WTC11 (cell line): ENCODE measurements at regions not wholly inside any gene's neighbourhood (a gene's known extent, or its start where the extent isn't known, plus 50 kb on each side); places are given as distances from the start of the nearest gene placed in this dataset.

ENCODE experiments used
- ATAC-seq: fragments of 200-7000 bp; cut with Tn5 transposase; 2 replicates; pipeline ENCODE4 v1.10.0; 2021; ENCODE audit warnings: mild to moderate bottlenecking, moderate library complexity
- CTCF ChIA-PET: fragments of 300-600 bp; sonication (Branson Sonifier 250); formaldehyde crosslinking; loops from one replicate; lab custom pipeline; 2021; ENCODE audit warnings: antibody characterized with exemption; lab: Charles Lee
- POLR2A ChIA-PET: fragments of 350-600 bp; sonication (Branson Sonifier 250); formaldehyde crosslinking; loops from one replicate; lab custom pipeline; 2021; ENCODE audit warnings: antibody characterized with exemption; lab: Charles Lee
- DNase-seq: peaks from one replicate; pipeline ENCODE4 v3.0.0; 2021; ENCODE audit warnings: low spot score
- H3K27ac Mint-ChIP-seq: 2 replicates; pipeline ENCODE4 v1.8.0; 2021; ENCODE audit warnings: mixed read lengths
- H3K27me3 Mint-ChIP-seq: 2 replicates; pipeline ENCODE4 v1.8.0; 2021; ENCODE audit warnings: low read depth, mild to moderate bottlenecking, moderate library complexity, mixed read lengths
- H3K36me3 Mint-ChIP-seq: 2 replicates; pipeline ENCODE4 v1.8.0; 2021; ENCODE audit warnings: mixed read lengths
- H3K4me1 Mint-ChIP-seq: 2 replicates; pipeline ENCODE4 v1.8.0; 2022; ENCODE audit warnings: mixed read lengths
- H3K4me3 Mint-ChIP-seq: 2 replicates; pipeline ENCODE4 v1.8.0; 2021; ENCODE audit warnings: mild to moderate bottlenecking, moderate library complexity, mixed read lengths
- H3K9me3 Mint-ChIP-seq: 2 replicates; pipeline ENCODE4 v1.8.0; 2021; ENCODE audit warnings: mixed read lengths
- AFF4 ChIP-seq: sonication (generic); formaldehyde crosslinking; IDR thresholded peaks from 2 replicates; pipeline ENCODE4 v1.8.1; 2023; ENCODE audit warnings: mild to moderate bottlenecking, missing genetic modification reagents, borderline replicate concordance
- CBFB ChIP-seq: sonication (generic); formaldehyde crosslinking; IDR thresholded peaks from 2 replicates; pipeline ENCODE4 v1.8.1; 2022; ENCODE audit warnings: mild to moderate bottlenecking, low read depth, missing genetic modification reagents
- ETV6 ChIP-seq: sonication (generic); formaldehyde crosslinking; IDR thresholded peaks from 2 replicates; pipeline ENCODE4 v1.8.1; 2022; ENCODE audit warnings: mild to moderate bottlenecking, missing genetic modification reagents
- FOXP1 ChIP-seq: sonication (generic); formaldehyde crosslinking; IDR thresholded peaks from 2 replicates; pipeline ENCODE4 v1.8.0; 2022; ENCODE audit warnings: missing genetic modification reagents, mild to moderate bottlenecking, moderate library complexity, borderline replicate concordance
- FOXP4 ChIP-seq: sonication (generic); formaldehyde crosslinking; IDR thresholded peaks from 2 replicates; pipeline ENCODE4 v1.8.0; 2022; ENCODE audit warnings: mild to moderate bottlenecking, missing genetic modification reagents
- GTF2I ChIP-seq: fragments of 250-450 bp; sonication (Bioruptor Pico); conservative IDR thresholded peaks from 2 replicates; pipeline ENCODE4 v1.4.0; 2021; ENCODE audit warnings: mild to moderate bottlenecking
- HMGA2 ChIP-seq: fragments of 250-450 bp; sonication (Bioruptor Pico); IDR thresholded peaks from 2 replicates; pipeline ENCODE4 v1.4.0; 2021; ENCODE audit warnings: mild to moderate bottlenecking, moderate library complexity
- IRF2 ChIP-seq: sonication (generic); formaldehyde crosslinking; IDR thresholded peaks from 2 replicates; pipeline ENCODE4 v1.8.0; 2022; ENCODE audit warnings: low read depth, missing genetic modification reagents, borderline replicate concordance
- JAZF1 ChIP-seq: fragments of 250-450 bp; sonication (Bioruptor Pico); IDR thresholded peaks from 2 replicates; pipeline ENCODE4 v1.9.0; 2021; ENCODE audit warnings: moderate library complexity, mild to moderate bottlenecking, inconsistent platforms
- MLX ChIP-seq: sonication (generic); formaldehyde crosslinking; IDR thresholded peaks from 2 replicates; pipeline ENCODE4 v1.8.1; 2023; ENCODE audit warnings: mild to moderate bottlenecking, missing genetic modification reagents, moderate library complexity
- NFE2L1 ChIP-seq: sonication (generic); formaldehyde crosslinking; IDR thresholded peaks from 2 replicates; pipeline ENCODE4 v1.8.1; 2023; ENCODE audit warnings: missing genetic modification reagents
- STAT6 ChIP-seq: sonication (generic); formaldehyde crosslinking; conservative IDR thresholded peaks from 2 replicates; pipeline ENCODE4 v1.8.1; 2023; ENCODE audit warnings: mild to moderate bottlenecking, low read depth, missing genetic modification reagents, moderate library complexity
- TP53 ChIP-seq: sonication (generic); formaldehyde crosslinking; IDR thresholded peaks from 2 replicates; pipeline ENCODE4 v1.8.1; 2023; ENCODE audit warnings: mild to moderate bottlenecking, missing genetic modification reagents
- USF2 ChIP-seq: sonication (generic); formaldehyde crosslinking; IDR thresholded peaks from 2 replicates; pipeline ENCODE4 v1.8.1; 2023; ENCODE audit warnings: mild to moderate bottlenecking, missing genetic modification reagents, moderate library complexity
- ZNF121 ChIP-seq: sonication (generic); formaldehyde crosslinking; IDR thresholded peaks from 2 replicates; pipeline ENCODE4 v1.8.0; 2023; ENCODE audit warnings: missing genetic modification reagents
- ZNF263 ChIP-seq: sonication (generic); formaldehyde crosslinking; IDR thresholded peaks from 2 replicates; pipeline ENCODE4 v1.8.1; 2022; ENCODE audit warnings: low read depth, mild to moderate bottlenecking, moderate library complexity, missing genetic modification reagents
- ZNF317 ChIP-seq: sonication (generic); formaldehyde crosslinking; IDR thresholded peaks from 2 replicates; pipeline ENCODE4 v1.8.1; 2023; ENCODE audit warnings: low read depth, mild to moderate bottlenecking, moderate library complexity, missing genetic modification reagents, borderline replicate concordance
- TF ChIP-seq, protein P1 (sequence below): fragments of 250-450 bp; sonication (Bioruptor Pico); IDR thresholded peaks from 2 replicates; pipeline ENCODE4 v1.9.0; 2021; ENCODE audit warnings: mild to moderate bottlenecking
- TF ChIP-seq, protein P2 (sequence below): sonication (generic); formaldehyde crosslinking; IDR thresholded peaks from 2 replicates; pipeline ENCODE4 v1.8.0; 2022; ENCODE audit warnings: missing genetic modification reagents
- TF ChIP-seq, protein P3 (sequence below): sonication (generic); formaldehyde crosslinking; IDR thresholded peaks from 2 replicates; pipeline ENCODE4 v1.8.0; 2022; ENCODE audit warnings: mild to moderate bottlenecking, missing genetic modification reagents

DNA sequence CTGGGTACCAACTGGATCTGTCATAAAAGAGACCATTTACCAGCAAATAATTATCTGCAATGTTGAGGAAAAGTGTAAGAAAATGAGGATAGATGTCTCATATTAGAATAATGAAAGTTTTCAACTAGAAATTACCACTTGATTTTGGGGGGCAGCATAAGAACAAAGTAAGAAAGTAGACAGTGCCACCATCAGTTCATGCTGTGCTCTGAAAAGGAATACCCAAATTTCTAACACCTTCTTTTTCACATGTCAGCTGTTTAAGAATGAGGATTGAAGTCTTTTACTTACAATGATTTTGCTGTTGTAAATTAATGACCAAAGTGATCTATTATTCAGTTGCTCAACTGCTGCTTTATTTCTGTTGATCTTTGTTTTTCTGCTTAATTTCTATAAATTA, 578.3 kb downstream of the ETV1 start:
- Mint-ChIP-seq H3K9me3 (no peaks in the 10 kb centered on the region), H3K4me3 (no peak overlapping the region), H3K4me1 (no peaks in the 10 kb centered on the region), H3K27ac (no peak overlapping the region), H3K36me3 (no peaks in the 10 kb centered on the region), H3K27me3 (no peaks in the 10 kb centered on the region)
- DNase-seq (no peak), ATAC-seq (no peak)
- ChIA-PET CTCF (no interaction called here), POLR2A (no interaction called here)
- TF ChIP-seq GTF2I (CRISPR knock-in tag) (no peak), ETV6 (CRISPR knock-in tag) (no peak), ZNF317 (no peak), CBFB (CRISPR knock-in tag) (no peak), JAZF1 (CRISPR knock-in tag) (no peak), HMGA2 (CRISPR knock-in tag) (no peak), MLX (no peak), TP53 (CRISPR knock-in tag) (no peak), USF2 (no peak), ZNF121 (no peak), STAT6 (no peak), FOXP4 (CRISPR knock-in tag) (no peak), ZNF263 (no peak), IRF2 (no peak), AFF4 (CRISPR knock-in tag) (no peak), FOXP1 (CRISPR knock-in tag) (no peak), NFE2L1 (no peak)
- TF ChIP-seq, protein P1, sequence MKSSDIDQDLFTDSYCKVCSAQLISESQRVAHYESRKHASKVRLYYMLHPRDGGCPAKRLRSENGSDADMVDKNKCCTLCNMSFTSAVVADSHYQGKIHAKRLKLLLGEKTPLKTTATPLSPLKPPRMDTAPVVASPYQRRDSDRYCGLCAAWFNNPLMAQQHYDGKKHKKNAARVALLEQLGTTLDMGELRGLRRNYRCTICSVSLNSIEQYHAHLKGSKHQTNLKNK (CRISPR knock-in tag), result no peak
- TF ChIP-seq, protein P2, sequence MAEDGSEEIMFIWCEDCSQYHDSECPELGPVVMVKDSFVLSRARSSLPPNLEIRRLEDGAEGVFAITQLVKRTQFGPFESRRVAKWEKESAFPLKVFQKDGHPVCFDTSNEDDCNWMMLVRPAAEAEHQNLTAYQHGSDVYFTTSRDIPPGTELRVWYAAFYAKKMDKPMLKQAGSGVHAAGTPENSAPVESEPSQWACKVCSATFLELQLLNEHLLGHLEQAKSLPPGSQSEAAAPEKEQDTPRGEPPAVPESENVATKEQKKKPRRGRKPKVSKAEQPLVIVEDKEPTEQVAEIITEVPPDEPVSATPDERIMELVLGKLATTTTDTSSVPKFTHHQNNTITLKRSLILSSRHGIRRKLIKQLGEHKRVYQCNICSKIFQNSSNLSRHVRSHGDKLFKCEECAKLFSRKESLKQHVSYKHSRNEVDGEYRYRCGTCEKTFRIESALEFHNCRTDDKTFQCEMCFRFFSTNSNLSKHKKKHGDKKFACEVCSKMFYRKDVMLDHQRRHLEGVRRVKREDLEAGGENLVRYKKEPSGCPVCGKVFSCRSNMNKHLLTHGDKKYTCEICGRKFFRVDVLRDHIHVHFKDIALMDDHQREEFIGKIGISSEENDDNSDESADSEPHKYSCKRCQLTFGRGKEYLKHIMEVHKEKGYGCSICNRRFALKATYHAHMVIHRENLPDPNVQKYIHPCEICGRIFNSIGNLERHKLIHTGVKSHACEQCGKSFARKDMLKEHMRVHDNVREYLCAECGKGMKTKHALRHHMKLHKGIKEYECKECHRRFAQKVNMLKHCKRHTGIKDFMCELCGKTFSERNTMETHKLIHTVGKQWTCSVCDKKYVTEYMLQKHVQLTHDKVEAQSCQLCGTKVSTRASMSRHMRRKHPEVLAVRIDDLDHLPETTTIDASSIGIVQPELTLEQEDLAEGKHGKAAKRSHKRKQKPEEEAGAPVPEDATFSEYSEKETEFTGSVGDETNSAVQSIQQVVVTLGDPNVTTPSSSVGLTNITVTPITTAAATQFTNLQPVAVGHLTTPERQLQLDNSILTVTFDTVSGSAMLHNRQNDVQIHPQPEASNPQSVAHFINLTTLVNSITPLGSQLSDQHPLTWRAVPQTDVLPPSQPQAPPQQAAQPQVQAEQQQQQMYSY (CRISPR knock-in tag), result no peak
- TF ChIP-seq, protein P3, sequence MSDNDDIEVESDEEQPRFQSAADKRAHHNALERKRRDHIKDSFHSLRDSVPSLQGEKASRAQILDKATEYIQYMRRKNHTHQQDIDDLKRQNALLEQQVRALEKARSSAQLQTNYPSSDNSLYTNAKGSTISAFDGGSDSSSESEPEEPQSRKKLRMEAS (CRISPR knock-in tag), result no peak
